NCI-H1092 (cell line): ENCODE measurements at regions not wholly inside any gene's neighbourhood (a gene's known extent, or its start where the extent isn't known, plus 50 kb on each side); places are given as distances from the start of the nearest gene placed in this dataset.

Experiments
- DNase-seq: peaks from one replicate; lab custom pipeline; 2025; lab: John Stamatoyannopoulos, UW

- no peak for DNase-seq
These were observed 565.7 kb upstream of the ZEB2 start for GRCh38 chr2:145085612-145086011.

GRCh38 chr2:145080426-145080825 lies 560.5 kb upstream of the ZEB2 start:
- DNase-seq, result no peak

- no peak for DNase-seq
These were observed 559.7 kb upstream of the ZEB2 start for GRCh38 chr2:145079641-145080040.

- no peak for DNase-seq
These were observed 559.0 kb upstream of the ZEB2 start for GRCh38 chr2:145078923-145079322.

GRCh38 chr2:145076085-145076484 lies 556.2 kb upstream of the ZEB2 start:
- no peak for DNase-seq

- DNase-seq, result no peak
These were observed 555.6 kb upstream of the ZEB2 start for GRCh38 chr2:145075454-145076062.

- DNase-seq, result no peak
These were observed 550.8 kb upstream of the ZEB2 start for GRCh38 chr2:145070703-145071102.

- no peak for DNase-seq
These were observed 548.6 kb upstream of the ZEB2 start for GRCh38 chr2:145068509-145068908.

- DNase-seq, result no peak
These were observed 547.7 kb upstream of the ZEB2 start for GRCh38 chr2:145067549-145068030.

- DNase-seq, result no peak
These were observed 547.1 kb upstream of the ZEB2 start for GRCh38 chr2:145066856-145067548.

- DNase-seq, result no peak
These were observed 546.3 kb upstream of the ZEB2 start for GRCh38 chr2:145066151-145066661.

GRCh38 chr2:145065342-145065741 lies 545.4 kb upstream of the ZEB2 start:
- no peak for DNase-seq

GRCh38 chr2:145064511-145064910 lies 544.6 kb upstream of the ZEB2 start:
- no peak for DNase-seq

GRCh38 chr2:145060876-145061275 lies 541.0 kb upstream of the ZEB2 start:
- DNase-seq, result no peak

- DNase-seq, result no peak
These were observed 540.0 kb upstream of the ZEB2 start for GRCh38 chr2:145059914-145060313.

- DNase-seq, result no peak
These were observed 539.4 kb upstream of the ZEB2 start for GRCh38 chr2:145059343-145059742.

GRCh38 chr2:145058457-145058856 lies 538.5 kb upstream of the ZEB2 start:
- DNase-seq, result no peak

GRCh38 chr2:145055651-145056050 lies 535.7 kb upstream of the ZEB2 start:
- no peak for DNase-seq

- DNase-seq, result no peak
These were observed 530.2 kb upstream of the ZEB2 start for GRCh38 chr2:145050134-145050533.

- no peak for DNase-seq
These were observed 529.6 kb upstream of the ZEB2 start for GRCh38 chr2:145049475-145049874.

- no peak for DNase-seq
These were observed 527.6 kb upstream of the ZEB2 start for GRCh38 chr2:145047554-145047953.

- no peak for DNase-seq
These were observed 524.6 kb upstream of the ZEB2 start for GRCh38 chr2:145044491-145044890.

- no peak for DNase-seq
These were observed 523.5 kb upstream of the ZEB2 start for GRCh38 chr2:145043399-145043834.

- no peak for DNase-seq
These were observed 521.8 kb upstream of the ZEB2 start for GRCh38 chr2:145041706-145042105.
